HG03342 (cell line): ENCODE measurements at regions not wholly inside any gene's neighbourhood (a gene's known extent, or its start where the extent isn't known, plus 50 kb on each side); places are given as distances from the start of the nearest gene placed in this dataset.

Experiments
- ATAC-seq: cut with Tn5 transposase; IDR thresholded peaks from one replicate; pipeline ENCODE4 v1.9.1; 2021; ENCODE audit warnings: mild to moderate bottlenecking, moderate library complexity; ENCODE audit not compliant: unreplicated experiment

GRCh38 chr21:24183077-24183476 lies 1424.2 kb downstream of the MRPL39 start:
- ATAC-seq, result no peak

- ATAC-seq, result no peak
These were observed 1428.2 kb downstream of the MRPL39 start for GRCh38 chr21:24179110-24179509.

- no peak for ATAC-seq
These were observed 1432.2 kb downstream of the MRPL39 start for GRCh38 chr21:24175106-24175505.

GRCh38 chr21:24171736-24172135 lies 1435.5 kb downstream of the MRPL39 start:
- ATAC-seq, result no peak

- ATAC-seq, result no peak
These were observed 1443.7 kb downstream of the MRPL39 start for GRCh38 chr21:24163539-24163938.

GRCh38 chr21:24160528-24160927 lies 1446.8 kb downstream of the MRPL39 start:
- ATAC-seq, result no peak

GRCh38 chr21:24153137-24153536 lies 1454.1 kb downstream of the MRPL39 start:
- ATAC-seq, result no peak

- ATAC-seq, result no peak
These were observed 1456.5 kb downstream of the MRPL39 start for GRCh38 chr21:24150753-24151152.

- no peak for ATAC-seq
These were observed 1458.8 kb downstream of the MRPL39 start for GRCh38 chr21:24148461-24148860.

- no peak for ATAC-seq
These were observed 1459.6 kb downstream of the MRPL39 start for GRCh38 chr21:24147674-24148073.

- no peak for ATAC-seq
These were observed 1476.2 kb downstream of the MRPL39 start for GRCh38 chr21:24131056-24131455.

- ATAC-seq, result no peak
These were observed 1479.6 kb downstream of the MRPL39 start for GRCh38 chr21:24127651-24128050.

GRCh38 chr21:24123785-24124184 lies 1483.5 kb downstream of the MRPL39 start:
- ATAC-seq, result no peak

- ATAC-seq, result no peak
These were observed 1488.4 kb downstream of the MRPL39 start for GRCh38 chr21:24118738-24119459.

GRCh38 chr21:24115141-24115540 lies 1492.1 kb downstream of the MRPL39 start:
- no peak for ATAC-seq

GRCh38 chr21:24112020-24112419 lies 1495.3 kb downstream of the MRPL39 start:
- no peak for ATAC-seq

- no peak for ATAC-seq
These were observed 1496.4 kb downstream of the MRPL39 start for GRCh38 chr21:24110846-24111245.

- no peak for ATAC-seq
These were observed 1510.1 kb downstream of the MRPL39 start for GRCh38 chr21:24097181-24097580.

- ATAC-seq, result no peak
These were observed 1510.6 kb downstream of the MRPL39 start for GRCh38 chr21:24096651-24097050.

- no peak for ATAC-seq
These were observed 1514.2 kb downstream of the MRPL39 start for GRCh38 chr21:24093032-24093431.

- ATAC-seq, result no peak
These were observed 1531.1 kb downstream of the MRPL39 start for GRCh38 chr21:24076179-24076578.

GRCh38 chr21:24055696-24056095 lies 1551.6 kb downstream of the MRPL39 start:
- ATAC-seq, result no peak

- ATAC-seq, result no peak
These were observed 1557.0 kb downstream of the MRPL39 start for GRCh38 chr21:24050231-24050630.
